HG03342 (cell line): ENCODE measurements at regions not wholly inside any gene's neighbourhood (a gene's known extent, or its start where the extent isn't known, plus 50 kb on each side); places are given as distances from the start of the nearest gene placed in this dataset.

Experiments used
- ATAC-seq: cut with Tn5 transposase; IDR thresholded peaks from one replicate; pipeline ENCODE4 v1.9.1; 2021; ENCODE audit warnings: mild to moderate bottlenecking, moderate library complexity; ENCODE audit not compliant: unreplicated experiment

- ATAC-seq, result no peak
Measured at GRCh38 chr10:4456279-4456678, 369.7 kb upstream of the AKR1E2 start.

- no peak for ATAC-seq
Measured at GRCh38 chr10:4453950-4454349, 372.1 kb upstream of the AKR1E2 start.

- no peak for ATAC-seq
Measured at GRCh38 chr10:4453276-4453675, 372.7 kb upstream of the AKR1E2 start.

- ATAC-seq, result no peak
Measured at GRCh38 chr10:4450981-4451908, 374.8 kb upstream of the AKR1E2 start.

- no peak for ATAC-seq
Measured at GRCh38 chr10:4450169-4450568, 375.8 kb upstream of the AKR1E2 start.

GRCh38 chr10:4448030-4448429 lies 378.0 kb upstream of the AKR1E2 start:
- no peak for ATAC-seq

- no peak for ATAC-seq
Measured at GRCh38 chr10:4443419-4443818, 382.6 kb upstream of the AKR1E2 start.

GRCh38 chr10:4442296-4442695 lies 383.7 kb upstream of the AKR1E2 start:
- no peak for ATAC-seq

GRCh38 chr10:4440260-4440659 lies 385.7 kb upstream of the AKR1E2 start:
- ATAC-seq, result no peak

GRCh38 chr10:4437791-4438190 lies 388.2 kb upstream of the AKR1E2 start:
- ATAC-seq, result no peak

GRCh38 chr10:4437061-4437460 lies 388.9 kb upstream of the AKR1E2 start:
- ATAC-seq, result no peak

GRCh38 chr10:4436103-4436502 lies 389.9 kb upstream of the AKR1E2 start:
- ATAC-seq, result no peak

GRCh38 chr10:4434516-4435071 lies 391.4 kb upstream of the AKR1E2 start:
- ATAC-seq, result no peak

- no peak for ATAC-seq
Measured at GRCh38 chr10:4434105-4434504, 391.9 kb upstream of the AKR1E2 start.

GRCh38 chr10:4431114-4431863 lies 394.7 kb upstream of the AKR1E2 start:
- ATAC-seq, result no peak

- ATAC-seq, result no peak
Measured at GRCh38 chr10:4429571-4429970, 396.4 kb upstream of the AKR1E2 start.

GRCh38 chr10:4427532-4427931 lies 398.5 kb upstream of the AKR1E2 start:
- ATAC-seq, result no peak

- ATAC-seq, result no peak
Measured at GRCh38 chr10:4426866-4427265, 399.1 kb upstream of the AKR1E2 start.

- no peak for ATAC-seq
Measured at GRCh38 chr10:4409319-4409718, 416.7 kb upstream of the AKR1E2 start.

- ATAC-seq, result no peak
Measured at GRCh38 chr10:4407783-4408182, 418.2 kb upstream of the AKR1E2 start.

- no peak for ATAC-seq
Measured at GRCh38 chr10:4405828-4406227, 420.2 kb upstream of the AKR1E2 start.
